ENCODE measurements at regions not wholly inside any gene's neighbourhood (a gene's known extent, or its start where the extent isn't known, plus 50 kb on each side); places are given as distances from the start of the nearest gene placed in this dataset.

GRCh38 chr13:46983881-46984280 is 87.0 kb upstream of the HTR2A start:
- Mint-ChIP-seq H3K9me3 (no peaks in the 10 kb centered on the region), H3K36me3 (ENCODE audit: low read depth) (no peaks in the 10 kb centered on the region), H3K27me3 (ENCODE audit: low read depth, poor library complexity) (peaks cover 2% of the 10 kb centered on the region), H3K4me1 (no peaks in the 10 kb centered on the region), H3K4me3 (no peak overlapping the region), H3K27ac (no peak overlapping the region)
- DNase-seq = no peak
- TF ChIP-seq, protein P1, sequence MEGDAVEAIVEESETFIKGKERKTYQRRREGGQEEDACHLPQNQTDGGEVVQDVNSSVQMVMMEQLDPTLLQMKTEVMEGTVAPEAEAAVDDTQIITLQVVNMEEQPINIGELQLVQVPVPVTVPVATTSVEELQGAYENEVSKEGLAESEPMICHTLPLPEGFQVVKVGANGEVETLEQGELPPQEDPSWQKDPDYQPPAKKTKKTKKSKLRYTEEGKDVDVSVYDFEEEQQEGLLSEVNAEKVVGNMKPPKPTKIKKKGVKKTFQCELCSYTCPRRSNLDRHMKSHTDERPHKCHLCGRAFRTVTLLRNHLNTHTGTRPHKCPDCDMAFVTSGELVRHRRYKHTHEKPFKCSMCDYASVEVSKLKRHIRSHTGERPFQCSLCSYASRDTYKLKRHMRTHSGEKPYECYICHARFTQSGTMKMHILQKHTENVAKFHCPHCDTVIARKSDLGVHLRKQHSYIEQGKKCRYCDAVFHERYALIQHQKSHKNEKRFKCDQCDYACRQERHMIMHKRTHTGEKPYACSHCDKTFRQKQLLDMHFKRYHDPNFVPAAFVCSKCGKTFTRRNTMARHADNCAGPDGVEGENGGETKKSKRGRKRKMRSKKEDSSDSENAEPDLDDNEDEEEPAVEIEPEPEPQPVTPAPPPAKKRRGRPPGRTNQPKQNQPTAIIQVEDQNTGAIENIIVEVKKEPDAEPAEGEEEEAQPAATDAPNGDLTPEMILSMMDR (IDR thresholded peaks at IDR 0.05) = no peak

GRCh38 chr13:46982856-46983582 is 86.2 kb upstream of the HTR2A start:
- TF ChIP-seq, protein P1 (IDR thresholded peaks at IDR 0.05) = no peak
- Mint-ChIP-seq H3K36me3 (ENCODE audit: low read depth) (no peaks in the 10 kb centered on the region), H3K4me1 (no peaks in the 10 kb centered on the region)

DNA sequence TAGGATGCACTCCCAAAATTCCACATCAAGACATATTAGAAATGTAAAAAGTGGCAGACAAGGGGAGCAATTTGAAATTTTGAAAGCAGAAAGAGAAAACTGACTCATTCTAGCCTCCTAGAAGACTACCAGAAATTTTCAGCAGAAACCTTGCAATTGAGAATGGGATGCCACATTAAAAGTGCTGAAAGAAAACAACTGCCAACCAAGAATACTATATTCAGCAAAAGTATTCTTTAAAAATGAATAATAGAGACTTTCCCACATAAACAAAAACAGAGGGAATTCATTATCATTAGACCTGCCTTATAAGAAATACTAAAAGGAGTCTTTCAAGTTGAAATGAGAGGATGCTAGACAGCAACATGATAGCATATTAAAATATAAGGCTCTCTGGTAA is 78.3 kb upstream of the HTR2A start:
- H3K27ac Mint-ChIP-seq = no peak overlapping the region
- peaks cover 10% of the 10 kb centered on the region for H3K36me3 Mint-ChIP-seq (ENCODE audit: low read depth)
- H3K9me3 Mint-ChIP-seq = peaks cover 42% of the 10 kb centered on the region
- TF ChIP-seq, protein P1 (IDR thresholded peaks at IDR 0.05) = no peak
- DNase-seq = no peak
- no peak overlapping the region for H3K4me3 Mint-ChIP-seq
- H3K27me3 Mint-ChIP-seq (ENCODE audit: low read depth, poor library complexity) = peaks cover 9% of the 10 kb centered on the region
- no peaks in the 10 kb centered on the region for H3K4me1 Mint-ChIP-seq

More at GRCh38 chr13:46982856-46983582, 86.2 kb upstream of the HTR2A start:
- no peaks in the 10 kb centered on the region for H3K27me3 Mint-ChIP-seq (ENCODE audit: low read depth, poor library complexity)
- DNase-seq = no peak
- H3K4me3 Mint-ChIP-seq = no peak overlapping the region
- H3K9me3 Mint-ChIP-seq = peaks cover under 1% of the 10 kb centered on the region
- H3K27ac Mint-ChIP-seq = no peak overlapping the region

GRCh38 chr13:46968450-46968849 is 71.6 kb upstream of the HTR2A start:
- H3K4me3 Mint-ChIP-seq = no peak overlapping the region
- TF ChIP-seq, protein P1 (IDR thresholded peaks at IDR 0.05) = no peak
- no peak overlapping the region for H3K27ac Mint-ChIP-seq
- no peaks in the 10 kb centered on the region for H3K4me1 Mint-ChIP-seq
- no peaks in the 10 kb centered on the region for H3K9me3 Mint-ChIP-seq
- H3K27me3 Mint-ChIP-seq (ENCODE audit: low read depth, poor library complexity) = peaks cover 7% of the 10 kb centered on the region
- DNase-seq = no peak
- no peaks in the 10 kb centered on the region for H3K36me3 Mint-ChIP-seq (ENCODE audit: low read depth)

- Mint-ChIP-seq H3K27ac (no peak overlapping the region), H3K4me1 (no peaks in the 10 kb centered on the region), H3K27me3 (ENCODE audit: low read depth, poor library complexity) (peaks cover 2% of the 10 kb centered on the region), H3K36me3 (ENCODE audit: low read depth) (no peaks in the 10 kb centered on the region), H3K4me3 (no peak overlapping the region), H3K9me3 (no peaks in the 10 kb centered on the region)
- TF ChIP-seq, protein P1 (IDR thresholded peaks at IDR 0.05) = no peak
- no peak for DNase-seq
Measured at GRCh38 chr13:46964789-46965527, 68.1 kb upstream of the HTR2A start.

All from nephron progenitor cell (in vitro differentiated cells).